ENCODE measurements at regions not wholly inside any gene's neighbourhood (a gene's known extent, or its start where the extent isn't known, plus 50 kb on each side); places are given as distances from the start of the nearest gene placed in this dataset.

DNA sequence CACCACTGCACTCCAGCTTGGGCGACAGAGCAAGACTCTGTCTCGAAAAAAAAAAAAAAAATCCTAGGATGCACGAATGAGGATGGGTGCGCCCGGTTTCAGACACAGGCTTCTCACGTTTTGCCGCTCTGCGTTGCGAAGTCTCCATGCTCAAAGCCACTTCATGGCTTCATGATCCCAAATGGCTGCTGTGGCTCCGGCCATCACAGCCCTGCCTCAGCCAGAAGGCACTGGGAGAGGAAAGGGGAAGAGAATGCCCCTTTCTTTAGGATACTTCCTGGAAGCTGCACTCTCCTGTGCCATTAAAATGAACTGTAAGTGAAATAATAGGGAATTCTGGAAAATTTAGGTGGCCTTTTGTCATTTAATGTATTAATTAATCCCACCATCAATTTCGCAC is 116.4 kb upstream of the ANO1 start:
- H3K4me1 ChIP-seq (ENCODE audit: control insufficient read depth in 1 of 2, insufficient read depth in 1 of 2, low read depth in 1 of 2, low read length in 1 of 2): no peaks in the 10 kb centered on the region
- H3K9me3 ChIP-seq: no peaks in the 10 kb centered on the region
- H3K27ac ChIP-seq: no peak overlapping the region
- TF ChIP-seq, protein P1, sequence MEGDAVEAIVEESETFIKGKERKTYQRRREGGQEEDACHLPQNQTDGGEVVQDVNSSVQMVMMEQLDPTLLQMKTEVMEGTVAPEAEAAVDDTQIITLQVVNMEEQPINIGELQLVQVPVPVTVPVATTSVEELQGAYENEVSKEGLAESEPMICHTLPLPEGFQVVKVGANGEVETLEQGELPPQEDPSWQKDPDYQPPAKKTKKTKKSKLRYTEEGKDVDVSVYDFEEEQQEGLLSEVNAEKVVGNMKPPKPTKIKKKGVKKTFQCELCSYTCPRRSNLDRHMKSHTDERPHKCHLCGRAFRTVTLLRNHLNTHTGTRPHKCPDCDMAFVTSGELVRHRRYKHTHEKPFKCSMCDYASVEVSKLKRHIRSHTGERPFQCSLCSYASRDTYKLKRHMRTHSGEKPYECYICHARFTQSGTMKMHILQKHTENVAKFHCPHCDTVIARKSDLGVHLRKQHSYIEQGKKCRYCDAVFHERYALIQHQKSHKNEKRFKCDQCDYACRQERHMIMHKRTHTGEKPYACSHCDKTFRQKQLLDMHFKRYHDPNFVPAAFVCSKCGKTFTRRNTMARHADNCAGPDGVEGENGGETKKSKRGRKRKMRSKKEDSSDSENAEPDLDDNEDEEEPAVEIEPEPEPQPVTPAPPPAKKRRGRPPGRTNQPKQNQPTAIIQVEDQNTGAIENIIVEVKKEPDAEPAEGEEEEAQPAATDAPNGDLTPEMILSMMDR (IDR thresholded peaks at IDR 0.05): no peak
- H3K27me3 ChIP-seq: no peaks in the 10 kb centered on the region
- H3K4me3 ChIP-seq (ENCODE audit: low read depth in 1 of 2, low read length in 1 of 2): no peak overlapping the region
- no peaks in the 10 kb centered on the region for H3K36me3 ChIP-seq

DNA sequence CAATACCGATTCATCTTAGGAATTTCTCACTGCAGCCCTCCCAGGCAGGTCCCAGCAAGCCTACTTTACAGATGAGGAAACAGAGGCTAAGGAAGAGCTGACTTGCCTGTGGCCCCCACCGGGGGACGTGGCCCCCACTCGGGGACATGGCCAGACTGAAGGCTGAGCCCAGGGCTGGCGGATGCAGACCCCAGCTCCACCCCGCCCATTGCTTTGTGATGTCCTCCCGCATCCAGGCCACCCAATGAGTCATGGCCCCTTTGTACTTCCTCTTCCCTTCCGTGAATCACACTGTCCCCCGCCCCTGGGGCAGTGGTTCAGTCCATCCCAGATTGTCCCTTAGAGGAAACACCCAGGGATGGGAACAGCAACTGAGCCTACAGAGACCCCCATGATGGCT is 116.0 kb upstream of the ANO1 start:
- Histone ChIP-seq H3K4me3 (ENCODE audit: low read depth in 1 of 2, low read length in 1 of 2) (no peak overlapping the region), H3K4me1 (ENCODE audit: control insufficient read depth in 1 of 2, insufficient read depth in 1 of 2, low read depth in 1 of 2, low read length in 1 of 2) (no peaks in the 10 kb centered on the region), H3K27ac (no peak overlapping the region), H3K9me3 (no peaks in the 10 kb centered on the region), H3K36me3 (no peaks in the 10 kb centered on the region), H3K27me3 (no peaks in the 10 kb centered on the region)
- TF ChIP-seq, protein P1 (IDR thresholded peaks at IDR 0.05): no peak

- no peak overlapping the region for H3K27ac ChIP-seq
- no peaks in the 10 kb centered on the region for H3K36me3 ChIP-seq
- TF ChIP-seq, protein P1 (IDR thresholded peaks at IDR 0.05): no peak
- no peaks in the 10 kb centered on the region for H3K4me1 ChIP-seq (ENCODE audit: control insufficient read depth in 1 of 2, insufficient read depth in 1 of 2, low read depth in 1 of 2, low read length in 1 of 2)
- H3K27me3 ChIP-seq: no peaks in the 10 kb centered on the region
- H3K4me3 ChIP-seq (ENCODE audit: low read depth in 1 of 2, low read length in 1 of 2): no peak overlapping the region
- H3K9me3 ChIP-seq: no peaks in the 10 kb centered on the region
Measured at GRCh38 chr11:69963533-69964246, 114.4 kb upstream of the ANO1 start.

DNA sequence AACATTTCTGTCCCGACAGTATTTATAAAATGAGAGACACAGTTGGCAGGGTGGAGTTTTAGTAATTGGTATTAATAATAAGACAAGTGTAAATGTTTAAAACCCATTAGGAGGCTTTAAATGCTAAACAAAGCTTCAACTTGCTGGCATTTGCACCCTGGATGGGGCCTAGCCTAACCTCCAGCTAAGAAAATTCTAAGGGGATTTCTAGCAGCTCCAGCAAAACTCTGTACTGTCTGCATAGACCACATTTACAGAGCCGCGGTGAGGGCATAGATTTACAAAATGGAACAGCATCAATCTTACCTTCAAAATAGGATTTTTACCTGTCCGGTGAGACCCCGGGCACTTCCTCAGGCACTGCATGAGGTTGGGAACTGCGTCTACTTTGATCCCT is 113.9 kb upstream of the ANO1 start:
- no peak overlapping the region for H3K27ac ChIP-seq
- H3K9me3 ChIP-seq: no peaks in the 10 kb centered on the region
- no peaks in the 10 kb centered on the region for H3K36me3 ChIP-seq
- H3K4me1 ChIP-seq (ENCODE audit: control insufficient read depth in 1 of 2, insufficient read depth in 1 of 2, low read depth in 1 of 2, low read length in 1 of 2): no peaks in the 10 kb centered on the region
- H3K27me3 ChIP-seq: peaks cover 5% of the 10 kb centered on the region
- H3K4me3 ChIP-seq (ENCODE audit: low read depth in 1 of 2, low read length in 1 of 2): no peak overlapping the region
- TF ChIP-seq, protein P1 (IDR thresholded peaks at IDR 0.05): no peak

DNA sequence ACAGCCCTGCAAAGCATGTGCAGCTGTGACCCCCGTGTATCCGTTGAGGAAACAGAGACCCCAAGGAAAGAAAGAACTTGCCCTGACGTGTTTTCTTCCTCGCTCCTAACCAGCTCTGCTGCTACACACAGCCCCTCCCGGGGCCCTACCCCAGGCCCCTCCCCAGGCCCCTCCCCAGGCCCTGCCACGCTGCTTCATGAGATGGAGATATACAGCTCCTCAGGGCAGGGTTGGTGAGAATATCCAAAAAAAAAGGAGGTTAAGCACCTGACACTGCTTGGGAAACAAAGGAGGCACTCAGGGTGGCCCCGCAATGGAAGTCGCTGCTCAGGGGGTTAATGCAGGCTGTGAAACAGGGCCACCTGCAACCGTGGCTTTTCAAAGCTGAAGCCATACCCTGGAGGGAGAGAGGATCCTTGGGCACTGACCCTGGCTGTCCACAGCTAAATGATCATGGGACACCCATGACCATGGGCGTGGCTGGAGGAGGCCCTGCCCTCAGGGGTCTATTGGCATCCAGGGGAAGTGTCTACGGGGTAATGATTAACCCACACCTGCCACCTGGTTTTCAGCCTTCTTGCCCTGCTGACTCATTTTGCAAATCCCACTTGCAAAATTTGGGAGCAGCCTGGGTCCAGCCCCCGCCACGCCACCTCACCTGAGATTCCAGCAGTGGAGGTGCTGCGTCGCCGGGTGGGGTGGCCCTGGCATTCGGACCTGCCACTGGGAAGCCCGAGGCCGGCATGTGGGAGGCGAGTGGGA is 112.1 kb upstream of the ANO1 start:
- TF ChIP-seq, protein P1 (IDR thresholded peaks at IDR 0.05): no peak
- Histone ChIP-seq H3K9me3 (no peaks in the 10 kb centered on the region), H3K27ac (no peak overlapping the region), H3K27me3 (peaks cover 22% of the 10 kb centered on the region), H3K36me3 (no peaks in the 10 kb centered on the region), H3K4me3 (ENCODE audit: low read depth in 1 of 2, low read length in 1 of 2) (no peak overlapping the region), H3K4me1 (ENCODE audit: control insufficient read depth in 1 of 2, insufficient read depth in 1 of 2, low read depth in 1 of 2, low read length in 1 of 2) (no peaks in the 10 kb centered on the region)
